ENCODE measurements at regions not wholly inside any gene's neighbourhood (a gene's known extent, or its start where the extent isn't known, plus 50 kb on each side); places are given as distances from the start of the nearest gene placed in this dataset.
"Not testable (repeated sequence)": the region's sequence is repeated elsewhere in the genome, so short reads cannot be mapped to it uniquely, and the experiment has no call there.

DNA sequence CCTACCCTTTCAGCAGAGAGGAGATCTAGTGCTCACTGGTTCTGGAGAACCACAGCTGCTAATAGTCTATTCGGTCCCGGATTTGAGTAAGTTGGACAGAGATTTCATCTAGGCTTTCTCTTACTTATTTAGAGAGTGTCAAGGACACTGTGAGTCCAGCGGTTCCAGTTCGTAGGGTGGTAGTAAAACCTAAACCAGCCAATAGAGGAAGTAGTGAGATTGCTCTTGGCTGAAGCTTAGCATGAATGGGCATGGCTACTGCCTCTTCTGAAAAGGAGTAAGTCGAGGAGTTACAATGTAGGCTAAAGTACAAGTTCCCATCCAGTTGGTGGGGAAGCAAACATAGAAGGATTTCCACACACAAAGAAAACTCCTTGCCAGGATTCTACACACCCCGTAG lies 109.6 kb upstream of the MOCS2 start:
- no peak for DNase-seq (ENCODE audit: low read depth in 2 of 2)

DNA sequence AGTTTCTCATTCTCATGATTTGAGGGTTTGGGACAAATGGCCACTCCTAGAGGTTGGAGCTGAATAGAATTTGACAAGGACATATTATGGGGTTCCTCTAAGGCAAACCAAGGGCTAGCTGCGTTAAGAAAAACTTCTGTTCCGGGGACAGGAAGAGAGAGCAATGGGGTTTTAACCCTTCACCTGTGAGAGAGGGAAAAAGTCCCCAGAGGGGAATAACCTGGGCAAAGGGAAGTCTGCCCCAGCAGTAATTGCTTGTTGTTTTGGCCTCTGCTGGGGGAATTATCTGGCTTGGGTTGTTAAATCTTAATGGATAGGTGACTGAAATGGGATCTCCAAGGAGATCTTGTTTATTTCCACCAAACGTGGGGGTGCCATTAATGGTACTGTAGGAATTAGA lies 110.1 kb upstream of the MOCS2 start:
- DNase-seq (ENCODE audit: low read depth in 2 of 2) = no peak

DNA sequence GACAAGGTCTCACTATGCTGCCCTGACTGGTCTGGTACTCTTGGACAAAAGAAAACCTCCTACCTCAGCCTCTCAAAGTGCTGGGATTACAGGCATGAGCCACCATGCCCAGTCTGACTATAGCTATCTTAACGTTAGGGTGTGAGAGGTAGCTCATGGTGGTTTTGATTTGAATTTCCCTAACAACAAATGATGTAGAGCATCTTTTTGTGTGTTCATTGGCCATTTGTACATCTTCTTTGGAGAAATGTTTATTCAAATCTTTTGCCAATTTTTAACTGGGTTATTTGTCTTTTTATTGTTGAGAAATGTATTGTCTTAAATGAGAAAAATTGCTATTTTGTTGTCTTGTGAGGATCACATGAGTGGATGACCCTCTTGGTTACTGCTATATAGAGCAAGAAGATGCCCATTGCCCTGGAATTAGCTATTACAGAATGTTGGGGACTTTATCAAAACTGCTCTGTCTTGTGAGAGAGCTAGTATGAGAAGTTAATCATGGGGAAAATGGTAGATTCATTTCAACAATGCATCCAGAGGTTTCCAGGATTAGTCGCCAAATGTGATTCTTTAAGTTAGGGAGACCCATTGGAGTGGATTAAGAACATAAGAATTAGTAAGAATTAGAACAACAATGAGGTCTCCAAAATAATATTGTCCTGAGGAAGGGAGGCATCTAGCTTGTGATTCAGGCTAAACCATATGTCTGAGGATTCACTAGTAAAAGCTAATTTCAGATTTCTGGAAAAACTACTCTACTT lies 124.3 kb upstream of the MOCS2 start:
- DNase-seq (ENCODE audit: low read depth in 2 of 2) = no peak

DNA sequence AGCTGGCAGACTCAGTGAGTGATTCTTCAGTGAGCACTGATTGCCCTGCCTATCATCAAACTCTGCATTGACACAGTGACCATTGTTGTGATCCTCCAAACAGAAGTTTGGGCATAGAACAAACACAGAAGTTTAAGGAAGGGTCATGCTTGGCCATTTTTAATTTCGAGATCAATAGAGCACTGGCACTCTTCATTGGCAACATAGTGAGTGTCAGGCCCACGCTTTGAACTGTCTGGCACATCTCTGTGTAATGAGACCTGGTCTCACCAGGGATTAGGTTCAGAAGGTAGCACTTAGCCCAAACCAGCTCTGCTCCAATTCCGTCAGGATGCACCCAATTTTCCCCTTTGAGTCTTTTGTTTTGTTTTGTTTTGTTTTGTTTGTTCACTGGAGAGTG lies 127.1 kb upstream of the MOCS2 start:
- DNase-seq (ENCODE audit: low read depth in 2 of 2) = no peak

DNA sequence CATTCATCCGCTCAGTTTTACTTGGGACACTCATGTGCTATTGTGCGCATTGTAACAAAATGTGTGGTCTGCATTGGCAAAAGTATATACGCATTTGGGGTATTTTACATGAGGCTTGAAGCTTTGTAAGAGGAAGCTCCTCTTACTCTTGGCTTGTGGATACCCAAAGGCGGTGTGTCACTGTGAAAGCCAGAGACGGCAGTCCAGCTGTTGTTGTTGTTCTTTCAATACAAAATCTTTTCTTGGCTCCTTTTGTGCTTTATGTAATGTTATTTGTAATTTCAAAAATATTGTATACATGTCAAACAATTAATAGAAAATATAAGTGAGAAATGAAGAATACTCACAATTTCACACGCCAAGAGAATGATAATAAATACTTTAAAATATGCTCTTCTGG lies 128.3 kb upstream of the MOCS2 start:
- DNase-seq (ENCODE audit: low read depth in 2 of 2) = no peak

DNA sequence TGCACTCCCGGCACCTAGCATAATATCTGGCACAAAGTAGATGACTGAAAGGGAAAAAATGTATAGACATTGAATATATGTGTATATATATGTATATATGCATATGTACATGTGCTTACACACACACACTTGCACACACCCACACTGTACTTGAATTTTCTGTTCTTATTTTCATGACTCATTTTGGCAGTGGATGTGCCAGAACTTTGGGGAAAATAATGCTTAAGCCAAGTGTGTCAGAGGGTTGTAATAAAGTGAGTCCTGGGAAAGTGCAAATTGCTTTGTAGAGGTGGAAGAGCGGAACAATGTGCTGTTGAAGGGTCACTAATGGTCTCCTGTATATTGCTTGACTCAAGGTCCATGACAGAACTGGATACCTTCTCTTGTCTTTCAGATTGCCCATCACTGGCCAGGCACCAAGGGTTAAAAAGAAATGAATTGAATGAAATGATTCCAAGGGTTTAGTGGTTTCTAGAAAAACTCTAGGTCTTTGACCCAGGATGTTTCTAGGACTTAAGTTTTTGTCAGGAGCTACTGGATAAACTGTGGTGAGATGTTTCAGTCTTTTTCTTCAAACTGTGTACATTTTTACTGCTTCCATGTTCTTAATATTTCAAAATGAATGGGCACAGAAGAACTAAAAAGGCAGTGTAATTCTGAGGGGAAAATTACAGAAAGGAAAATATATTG lies 129.9 kb upstream of the MOCS2 start:
- DNase-seq (ENCODE audit: low read depth in 2 of 2) = no peak

DNA sequence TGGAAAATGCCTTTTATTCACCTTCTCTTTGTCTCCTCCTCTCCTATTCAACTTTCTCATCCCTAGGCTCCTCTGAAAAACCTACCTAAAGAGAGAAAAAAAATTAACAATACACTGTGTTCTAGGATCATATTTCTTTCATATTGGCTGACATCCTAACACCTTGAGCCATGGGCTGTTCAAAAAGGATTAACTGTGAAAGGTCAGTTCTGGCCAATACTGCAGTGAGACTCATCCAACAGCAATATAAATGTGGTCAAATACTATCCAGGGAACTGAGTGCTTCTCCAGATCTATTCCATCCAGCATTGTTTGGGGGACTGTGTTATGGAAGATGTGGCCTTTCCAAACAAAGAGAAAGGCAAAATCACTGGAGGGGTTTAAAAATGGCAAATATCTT lies 131.1 kb upstream of the MOCS2 start:
- DNase-seq (ENCODE audit: low read depth in 2 of 2) = no peak

DNA sequence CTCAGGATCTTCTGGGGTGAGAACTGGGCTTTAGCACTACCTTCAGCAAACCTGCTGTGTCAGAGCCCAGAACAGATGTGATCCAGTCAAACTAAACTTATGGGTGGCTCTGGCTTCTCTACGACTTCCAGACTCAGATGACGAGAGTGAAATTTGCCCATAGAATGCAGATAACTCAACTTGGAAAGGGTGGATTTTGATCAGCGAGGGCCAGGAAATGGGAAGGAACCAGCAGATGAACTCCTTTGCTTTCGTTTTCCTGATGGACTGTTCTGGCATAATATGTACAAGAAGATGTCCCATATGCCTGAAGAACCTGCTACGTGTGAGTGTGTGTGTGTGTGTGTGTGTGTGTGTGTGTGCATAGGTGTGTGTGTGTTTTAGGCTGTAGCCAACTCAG lies 132.0 kb upstream of the MOCS2 start:
- no peak for DNase-seq (ENCODE audit: low read depth in 2 of 2)

DNA sequence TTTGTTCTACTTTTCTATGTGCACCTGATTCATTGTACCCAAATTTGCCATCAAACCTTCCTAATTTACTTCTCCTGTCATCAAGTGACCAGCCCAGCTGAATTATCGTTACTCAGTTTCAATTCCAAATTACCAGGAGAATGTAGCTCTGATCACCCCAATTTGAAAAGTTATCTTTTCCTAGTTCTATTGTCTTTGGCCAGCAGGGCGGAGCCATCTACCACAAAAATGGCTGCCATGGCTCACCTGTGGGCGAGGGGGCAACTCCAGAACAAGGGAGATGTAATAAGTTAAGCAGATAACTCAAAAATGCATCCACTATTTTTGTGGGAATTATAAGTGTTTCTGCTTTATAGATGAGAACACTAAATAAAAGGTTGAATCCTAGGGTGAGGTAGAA lies 133.8 kb upstream of the MOCS2 start:
- no peak for DNase-seq (ENCODE audit: low read depth in 2 of 2)

DNA sequence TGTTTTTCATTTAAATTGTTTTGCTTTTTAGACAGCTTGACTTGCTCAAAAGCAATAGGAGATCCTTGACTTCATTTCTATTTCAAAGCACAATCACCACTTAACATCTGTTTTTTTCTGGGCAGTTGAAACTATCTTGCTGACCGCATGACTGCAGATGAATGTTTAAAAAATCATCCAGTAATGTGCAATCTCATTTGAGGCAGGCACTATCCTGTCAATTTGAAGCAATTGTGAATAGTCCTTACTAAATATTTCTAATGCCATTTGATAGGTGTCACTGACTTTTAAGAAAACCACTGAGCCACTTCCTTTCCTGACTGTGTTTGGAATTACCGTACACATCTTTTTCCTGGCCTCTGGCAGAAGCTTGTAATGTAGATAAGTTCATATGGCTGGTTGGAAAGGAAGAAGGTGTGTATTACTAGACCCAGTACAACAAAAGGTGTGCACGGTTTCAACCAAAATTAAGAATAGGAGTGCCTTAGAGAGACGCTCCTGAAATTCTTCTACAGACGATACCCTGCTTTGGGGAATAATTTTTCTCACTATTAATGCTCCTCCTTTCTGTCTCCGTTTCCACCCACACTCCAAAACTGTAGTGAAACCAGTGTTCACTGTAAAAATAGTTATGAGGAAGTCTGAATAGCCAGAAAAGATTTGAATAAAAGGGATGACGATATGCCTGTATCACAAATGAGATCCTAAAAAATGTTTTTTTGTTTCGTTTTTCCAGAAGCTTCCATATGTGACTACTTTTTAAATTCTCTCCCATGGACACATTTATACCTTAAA lies 136.7 kb upstream of the MOCS2 start:
- peak; percentile 87 to 88 for DNase-seq (ENCODE audit: low read depth in 2 of 2)

DNA sequence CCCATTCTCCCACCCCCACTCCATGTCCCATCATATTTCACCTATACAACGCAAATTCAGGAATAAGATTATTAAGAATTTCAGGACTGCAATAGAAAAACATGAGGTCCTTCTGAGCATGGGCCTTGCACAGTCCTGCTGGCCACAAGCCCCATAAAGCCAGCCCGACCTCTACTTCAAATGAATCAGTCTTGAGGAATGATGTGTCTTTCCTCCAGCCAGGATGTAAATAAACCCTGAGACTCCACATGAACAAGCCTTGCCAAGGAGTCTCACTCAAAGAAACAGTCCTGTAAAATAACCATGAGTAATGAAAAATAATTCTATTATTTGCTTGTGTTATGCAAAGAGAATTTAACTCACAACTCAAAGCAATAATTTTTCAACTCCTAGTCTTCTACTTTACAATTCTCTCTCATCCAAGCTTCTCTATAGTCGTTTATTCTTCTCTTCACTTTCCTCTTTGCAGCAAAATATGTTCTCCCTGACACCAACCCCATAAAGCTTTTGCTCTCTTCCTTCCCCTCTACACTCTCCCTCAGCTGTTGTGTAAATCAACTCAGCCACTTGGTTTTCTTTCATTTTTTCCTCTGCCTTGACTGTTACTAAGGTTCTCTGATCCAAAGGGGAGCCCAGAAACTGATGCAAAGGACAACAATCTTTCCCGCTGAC lies 140.1 kb upstream of the MOCS2 start:
- peak; percentile 78 to 80 for DNase-seq (ENCODE audit: low read depth in 2 of 2)

DNA sequence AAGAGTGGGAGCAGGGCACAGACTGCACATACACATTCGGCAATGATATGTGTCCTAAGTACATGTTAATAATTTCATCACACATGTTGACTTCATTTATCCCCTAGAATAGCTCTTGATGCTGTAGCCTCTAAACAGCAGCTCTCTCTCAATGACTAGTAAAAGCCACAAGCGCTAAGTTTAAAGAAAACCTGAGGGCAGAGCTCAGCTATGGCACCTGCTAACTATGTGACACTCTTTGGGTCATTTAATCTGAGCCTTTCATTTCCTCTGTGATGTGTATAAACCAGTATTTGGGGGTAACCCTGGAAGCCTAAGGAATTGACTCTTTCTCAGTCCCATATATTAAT lies 140.6 kb upstream of the MOCS2 start:
- no peak for DNase-seq (ENCODE audit: low read depth in 2 of 2)

DNA sequence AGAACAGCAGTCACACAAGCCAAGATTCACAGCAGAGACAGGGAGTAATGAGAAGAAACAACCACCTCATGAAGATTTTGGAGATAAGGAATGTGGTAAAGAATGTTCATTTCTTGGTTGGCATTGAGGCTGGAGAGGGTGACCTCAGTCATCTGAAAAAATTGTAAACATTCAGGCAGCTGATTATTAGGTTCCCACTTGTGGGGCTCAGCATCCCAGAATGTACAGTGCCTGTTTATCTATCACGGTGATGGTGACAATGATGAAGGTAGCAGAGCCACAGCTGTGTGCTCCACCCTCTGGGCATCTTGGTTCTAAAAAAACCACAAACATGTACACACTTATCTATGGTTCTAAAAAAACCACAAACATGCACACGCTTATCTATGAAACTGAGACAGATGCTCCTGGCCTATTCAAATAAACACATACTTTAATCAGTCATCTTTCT lies 143.9 kb upstream of the MOCS2 start:
- peak in 1 of 2 experiments; percentile 32 for DNase-seq (ENCODE audit: low read depth in 2 of 2)

DNA sequence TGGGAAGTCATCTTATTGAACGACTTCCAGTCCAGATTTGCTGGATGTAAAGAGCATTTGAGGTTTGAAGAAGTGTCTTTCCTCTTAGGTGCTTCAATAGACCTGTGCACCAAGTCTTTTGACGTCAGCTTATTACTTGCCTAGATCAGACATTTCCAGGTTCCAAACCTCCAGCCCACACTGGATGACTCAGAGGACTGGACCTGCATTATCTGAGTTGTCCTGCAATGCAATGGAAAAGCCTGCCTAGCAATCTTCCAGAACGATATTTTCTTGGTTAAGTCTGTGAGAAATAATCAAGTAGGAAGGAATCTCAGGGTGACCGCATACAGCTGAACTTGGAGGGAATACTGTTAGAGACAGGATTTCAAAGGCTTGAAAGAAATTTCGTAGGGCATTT lies 147.2 kb upstream of the MOCS2 start:
- no peak for DNase-seq (ENCODE audit: low read depth in 2 of 2)

DNA sequence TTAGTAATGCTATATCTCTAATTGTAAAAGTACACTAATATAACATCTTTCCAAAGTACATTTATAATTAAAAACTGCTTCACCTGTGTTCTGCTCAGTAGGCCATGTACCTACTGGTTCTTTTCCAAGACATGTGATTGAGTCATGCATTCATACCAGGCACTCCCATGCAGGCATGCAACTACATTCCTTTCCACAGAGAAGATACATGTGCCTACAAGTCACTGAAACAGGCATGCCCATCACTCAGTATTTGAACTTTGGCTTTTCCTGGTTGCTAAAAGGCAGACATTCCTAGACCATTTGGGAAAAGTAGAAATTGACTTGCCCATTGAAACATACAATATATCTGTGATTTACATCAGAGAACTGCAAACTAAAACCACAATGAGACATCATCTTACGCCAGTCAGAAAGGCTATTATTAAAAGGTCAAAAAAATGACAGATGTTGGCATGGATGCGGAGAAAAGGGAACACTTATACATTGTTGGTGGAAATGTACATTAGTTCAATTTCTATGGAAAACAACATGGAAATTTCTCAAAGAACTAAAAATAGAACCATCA lies 148.3 kb upstream of the MOCS2 start:
- no peak for DNase-seq (ENCODE audit: low read depth in 2 of 2)

DNA sequence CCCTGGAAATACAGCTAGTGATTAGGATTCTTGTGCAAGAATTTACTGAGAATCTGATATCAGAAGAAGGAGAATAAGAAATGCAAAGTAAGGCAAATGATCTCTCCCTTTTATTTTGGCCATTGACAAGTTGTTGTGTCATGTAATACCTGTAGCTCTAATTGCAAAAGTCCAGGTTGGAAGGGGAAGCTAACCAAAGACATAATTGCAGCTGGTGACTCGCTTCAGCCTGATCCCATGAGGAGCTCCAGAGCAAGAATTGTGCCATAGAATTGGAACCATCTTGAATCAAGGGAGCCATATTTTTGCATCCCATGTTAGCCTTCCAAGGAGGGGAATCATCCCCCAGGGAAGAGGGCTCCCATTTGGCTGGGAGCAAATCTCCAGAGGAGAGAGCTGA lies 149.6 kb upstream of the MOCS2 start:
- DNase-seq (ENCODE audit: low read depth in 2 of 2) = no peak

DNA sequence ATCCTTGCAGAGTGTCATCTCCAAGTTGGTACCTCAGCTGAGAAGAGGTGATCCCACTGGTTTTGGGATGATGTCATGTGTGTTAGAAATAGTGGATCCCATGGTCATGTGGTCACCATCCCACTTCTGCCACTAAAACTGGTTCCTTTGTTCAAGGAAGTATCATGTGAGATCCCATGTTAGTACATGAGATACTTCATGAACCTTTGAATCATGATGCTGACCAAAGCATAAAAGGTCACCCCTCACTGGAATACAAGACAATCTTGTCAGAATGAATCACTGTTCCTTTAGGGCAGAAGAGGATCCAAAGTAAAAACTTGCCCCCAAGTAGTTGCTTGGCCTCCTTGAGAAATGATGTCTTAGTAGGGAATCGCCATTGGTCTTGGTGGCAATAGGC lies 150.9 kb upstream of the MOCS2 start:
- no peak for DNase-seq (ENCODE audit: low read depth in 2 of 2)

DNA sequence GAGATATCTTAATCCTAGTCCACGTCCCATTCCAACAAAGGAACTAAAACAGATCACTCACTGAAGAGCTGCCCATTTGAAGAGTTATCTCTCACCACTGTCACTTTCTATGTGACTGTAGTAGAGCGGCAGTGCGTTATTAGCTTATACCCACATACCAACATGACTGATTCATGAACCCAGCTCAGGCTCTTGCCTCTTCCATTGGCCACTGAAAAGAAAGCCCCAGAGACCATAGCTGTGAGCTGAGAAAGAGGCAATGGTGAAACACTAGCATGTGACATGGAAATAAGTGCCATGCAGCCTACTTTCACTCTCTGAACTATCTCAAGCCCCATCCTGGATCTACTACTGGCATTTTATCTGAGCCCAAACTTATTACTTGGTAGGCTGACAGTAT lies 151.7 kb upstream of the MOCS2 start:
- no peak for DNase-seq (ENCODE audit: low read depth in 2 of 2)

DNA sequence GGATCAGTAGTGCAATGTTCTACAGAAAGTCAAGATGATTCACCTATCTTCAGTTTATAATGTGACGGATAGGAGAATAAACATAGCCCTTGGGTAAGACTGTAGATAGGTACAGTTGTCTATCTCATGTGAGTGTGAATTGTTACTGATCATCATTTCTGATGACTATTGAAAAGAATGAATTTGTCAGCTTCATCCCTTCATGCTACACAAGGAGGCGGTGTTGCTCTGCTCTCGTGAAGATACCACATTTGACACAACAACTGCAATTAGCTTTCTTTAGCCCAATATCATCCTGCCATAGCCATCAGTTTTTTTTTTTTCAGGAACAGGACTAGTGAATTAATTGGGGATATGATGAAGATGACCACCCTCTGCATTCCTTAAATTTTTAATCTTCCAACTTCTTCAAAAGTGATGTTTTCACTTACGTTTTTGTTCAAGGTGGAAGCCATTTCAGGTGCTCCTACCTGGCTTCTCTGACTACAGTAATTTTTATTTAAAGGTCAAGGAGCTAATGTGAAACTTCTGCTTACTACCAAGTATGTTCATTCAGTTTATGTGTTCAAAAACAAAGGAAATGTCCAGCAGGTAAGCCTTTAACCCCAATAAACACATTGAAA lies 152.9 kb upstream of the MOCS2 start:
- no peak for DNase-seq (ENCODE audit: low read depth in 2 of 2)

DNA sequence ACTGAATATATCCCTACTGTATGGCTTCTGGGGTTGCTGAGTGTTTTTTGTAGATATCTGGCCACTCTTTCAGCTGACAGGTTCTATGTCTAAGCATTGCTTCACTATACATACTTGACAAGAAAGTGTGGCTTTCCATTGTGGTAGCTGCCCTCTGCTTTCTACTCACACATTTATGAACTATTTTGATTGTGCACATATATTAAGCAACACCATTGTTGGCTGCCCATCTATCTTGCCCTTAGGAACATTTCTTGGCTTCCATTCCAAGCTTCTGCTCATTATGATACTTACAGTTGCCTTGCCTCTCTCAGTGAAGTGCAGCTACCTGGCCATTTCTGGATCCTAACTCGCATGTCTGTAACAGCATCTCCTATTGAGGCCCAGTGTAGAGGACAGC lies 153.6 kb upstream of the MOCS2 start:
- DNase-seq (ENCODE audit: low read depth in 2 of 2) = no peak

DNA sequence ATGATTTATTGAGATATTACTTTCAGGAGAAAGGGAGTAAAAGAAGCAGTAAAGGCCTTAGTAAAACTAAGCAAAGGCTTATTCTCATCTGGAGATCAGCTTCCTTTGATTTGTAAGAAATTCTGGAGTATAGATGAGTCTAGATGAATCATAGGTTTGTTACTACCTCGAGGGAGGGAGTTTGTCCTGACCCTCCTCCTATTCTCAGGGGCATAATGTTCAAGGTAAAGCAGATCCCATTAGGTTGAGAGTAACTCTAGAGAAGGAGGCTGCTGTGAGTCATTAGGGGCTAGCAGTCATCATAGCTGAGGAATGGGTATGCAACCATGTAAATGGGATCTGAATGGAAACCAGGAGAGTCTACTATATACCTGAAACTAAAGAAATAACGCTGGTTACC lies 155.5 kb upstream of the MOCS2 start:
- DNase-seq (ENCODE audit: low read depth in 2 of 2) = no peak

DNA sequence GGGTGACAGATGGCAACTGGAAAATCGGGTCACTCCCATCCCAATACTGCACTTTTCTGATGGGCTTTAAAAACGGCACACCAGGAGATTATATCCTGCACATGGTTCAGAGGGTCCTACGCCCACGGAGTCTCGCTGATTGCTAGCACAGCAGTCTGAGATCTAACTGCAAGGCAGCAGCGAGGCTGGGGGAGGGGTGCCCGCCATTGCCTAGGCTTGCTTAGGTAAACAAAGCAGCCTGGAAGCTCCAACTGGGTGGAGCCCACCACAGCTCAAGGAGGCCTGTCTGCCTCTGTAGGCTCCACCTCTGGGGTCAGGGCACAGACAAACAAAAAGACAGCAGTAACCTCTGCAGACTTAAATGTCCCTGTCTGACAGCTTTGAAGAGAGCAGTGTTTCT lies 158.7 kb upstream of the MOCS2 start:
- DNase-seq (ENCODE audit: low read depth in 2 of 2) = not testable (repeated sequence)

All from fibroblast of skin of left biceps (primary cell).